Ovary (tissue), 7 donors: ENCODE measurements at regions not wholly inside any gene's neighbourhood (a gene's known extent, or its start where the extent isn't known, plus 50 kb on each side); places are given as distances from the start of the nearest gene placed in this dataset.

Source experiments
- DNase-seq, 5 donors: peaks; one replicate each; pipeline ENCODE4 v3.0.0-alpha.2; 2019 to 2020
- H3K27ac ChIP-seq, 2 donors: fragments of 200-600 bp; one replicate each; pipeline versions ENCODE4 v1.5.1 to v1.8.0; 2019 to 2022
- H3K27me3 ChIP-seq: fragments of 200-600 bp; one replicate; pipeline ENCODE4 v1.8.0; 2022
- H3K36me3 ChIP-seq: fragments of 200-600 bp; sonication (generic); one replicate; pipeline ENCODE4 v1.5.1; 2019
- H3K4me1 ChIP-seq: one replicate; pipeline ENCODE4 v1.8.1; 2013; ENCODE audit warnings: mild to moderate bottlenecking, moderate library complexity; ENCODE audit not compliant: insufficient read depth
- H3K4me3 ChIP-seq: fragments of 200-600 bp; sonication (generic); one replicate; pipeline ENCODE4 v1.5.1; 2017
- H3K9me3 ChIP-seq, 2 donors: fragments of 200-600 bp in 1 of 2; sonication (generic) in 1 of 2; one replicate each; pipeline versions ENCODE4 v1.5.1 to v1.8.1; 2013 to 2019; ENCODE audit warnings: mild to moderate bottlenecking in 1 of 2, moderate library complexity in 1 of 2
- CTCF ChIP-seq, 3 donors: fragments of 450-650 bp in 2 of 3; fragments of 200-600 bp in 1 of 3; IDR thresholded peaks; one replicate each; pipeline versions ENCODE4 v1.5.1 to v1.8.0; 2016 to 2022; ENCODE audit warnings: antibody characterized with exemption in 3 of 3, mild to moderate bottlenecking in 1 of 3
- EP300 ChIP-seq: sonication (generic); formaldehyde crosslinking; IDR thresholded peaks from one replicate; pipeline ENCODE4 v1.6.1; 2017; ENCODE audit warnings: antibody characterized with exemption
- POLR2A ChIP-seq: fragments of 450-650 bp; IDR thresholded peaks from one replicate; pipeline ENCODE4 v1.6.1; 2017; ENCODE audit warnings: antibody characterized with exemption, mild to moderate bottlenecking, moderate library complexity
- whole genome bisulfite sequencing, 3 donors: extraction: QIAGEN DNeasy Blood & Tissue Kit in 1 of 3; methylation state at CpG; one replicate each; pipeline versions ENCODE4 v1.1.5 to v1.1.7; 2013 to 2017; 5-methylcytosine and 5-hydroxymethylcytosine counted together
- intact Hi-C, 4 donors: fragments of 100-400 bp; cut with DNase I; formaldehyde crosslinking; loops; one replicate each; pipeline versions ENCODE4 v1.11.0 to v1.15.1; 2022 to 2023
- donor health status: DM: no; HTN: no; CAD: no; lungs with moderate emphysema.
- donor health status: DM: no; HTN: no; CAD: no.
- donor health status: Bipolar disorder and iron deficiency.
- donor health status: DM: no; HTN: no; CAD: no.
- donor health status: DM: yes; HTN: yes; CAD: no.

GRCh38 chr5:6273090-6273735 is 105.1 kb downstream of the MED10 start:
- Histone ChIP-seq H3K4me1 (no peaks in the 10 kb centered on the region), H3K36me3 (no peaks in the 10 kb centered on the region), H3K4me3 (no peak overlapping the region), H3K9me3 (no peaks in the 10 kb centered on the region), H3K27ac (no peak overlapping the region), H3K27me3 (no peaks in the 10 kb centered on the region)
- intact Hi-C loops, result no loop called here
- DNase-seq, result no peak
- 87 to 91% (median 90%) methylated on average over 10 of the region's 10 CpGs for WGBS, 3 donors
- TF ChIP-seq CTCF (IDR thresholded peaks at IDR 0.05) (no peak), POLR2A (no peak)

GRCh38 chr5:6269925-6270324 is 108.4 kb downstream of the MED10 start:
- Histone ChIP-seq H3K4me3 (no peak overlapping the region), H3K27me3 (no peaks in the 10 kb centered on the region), H3K27ac (no peak overlapping the region), H3K9me3 (no peaks in the 10 kb centered on the region), H3K36me3 (no peaks in the 10 kb centered on the region), H3K4me1 (peaks cover 1% of the 10 kb centered on the region)
- 56 to 70% (median 60%) methylated on average over 7 of the region's 7 CpGs for WGBS, 3 donors
- TF ChIP-seq CTCF (IDR thresholded peaks at IDR 0.05) (no peak), POLR2A (no peak), EP300 (no peak)
- intact Hi-C loops, result no loop called here
- no peak for DNase-seq

- Histone ChIP-seq H3K27me3 (no peaks in the 10 kb centered on the region), H3K36me3 (no peaks in the 10 kb centered on the region), H3K27ac (no peak overlapping the region), H3K9me3 (no peaks in the 10 kb centered on the region), H3K4me1 (peaks cover 1% of the 10 kb centered on the region), H3K4me3 (no peak overlapping the region)
- no peak for DNase-seq
- TF ChIP-seq CTCF (IDR thresholded peaks at IDR 0.05), result no peak
- TF ChIP-seq POLR2A, result no peak
- TF ChIP-seq EP300, result no peak
- WGBS, 3 donors, result 79 to 85% (median 84%) methylated on average over 3 of the region's 3 CpGs
- intact Hi-C loops, result no loop called here
Observed at GRCh38 chr5:6266671-6267197, 111.6 kb downstream of the MED10 start.

- no peak for DNase-seq
- intact Hi-C loops, result no loop called here
- Histone ChIP-seq H3K27ac (no peak overlapping the region), H3K27me3 (no peaks in the 10 kb centered on the region), H3K9me3 (no peaks in the 10 kb centered on the region), H3K36me3 (no peaks in the 10 kb centered on the region), H3K4me3 (no peak overlapping the region), H3K4me1 (peaks cover 1% of the 10 kb centered on the region)
- 86 to 90% (median 86%) methylated on average over 6 of the region's 6 CpGs for WGBS, 3 donors
- no peak for TF ChIP-seq EP300
- no peak for TF ChIP-seq CTCF (IDR thresholded peaks at IDR 0.05)
- no peak for TF ChIP-seq POLR2A
Observed at GRCh38 chr5:6264394-6264793, 114.0 kb downstream of the MED10 start.
